Uterus (tissue), 2 donors: ENCODE measurements at regions not wholly inside any gene's neighbourhood (a gene's known extent, or its start where the extent isn't known, plus 50 kb on each side); places are given as distances from the start of the nearest gene placed in this dataset.

ENCODE experiments used
- CTCF ChIP-seq, 4 experiments: fragments of 200-600 bp in 2 of 4; fragments of 450-650 bp in 2 of 4; sonication (generic) in 2 of 4; IDR thresholded peaks; one replicate each; pipeline ENCODE4 v1.5.1; 2016 to 2019; ENCODE audit warnings: antibody characterized with exemption in 4 of 4, mild to moderate bottlenecking in 2 of 4, moderate library complexity in 1 of 4
- POLR2A ChIP-seq, 2 donors: fragments of 450-650 bp; IDR thresholded peaks; one replicate each; pipeline ENCODE4 v1.6.1; 2016; ENCODE audit warnings: antibody characterized with exemption in 2 of 2, mild to moderate bottlenecking in 1 of 2, moderate library complexity in 1 of 2

- TF ChIP-seq CTCF (IDR thresholded peaks at IDR 0.05) = no peak
- no peak for TF ChIP-seq POLR2A (IDR thresholded peaks at IDR 0.05)
Observed at GRCh38 chr2:234772733-234773060, 179.1 kb upstream of the SH3BP4 start.
